Neural crest cell (in vitro differentiated cells): ENCODE measurements at regions not wholly inside any gene's neighbourhood (a gene's known extent, or its start where the extent isn't known, plus 50 kb on each side); places are given as distances from the start of the nearest gene placed in this dataset.

Experiments
- DNase-seq: peaks from one replicate; pipeline ENCODE4 v3.0.0; 2021; ENCODE audit warnings: low read depth, mixed read lengths, low spot score
- H3K27ac Mint-ChIP-seq: one replicate; pipeline ENCODE4 v1.8.0; 2021; ENCODE audit warnings: mild to moderate bottlenecking, mixed read lengths; ENCODE audit not compliant: unreplicated experiment
- H3K27me3 Mint-ChIP-seq: 2 replicates; pipeline ENCODE4 v1.8.0; 2021; ENCODE audit warnings: low read depth, mild to moderate bottlenecking, mixed read lengths
- H3K36me3 Mint-ChIP-seq: 2 replicates; pipeline ENCODE4 v1.8.0; 2021; ENCODE audit warnings: low read depth, mild to moderate bottlenecking, mixed read lengths
- H3K4me1 Mint-ChIP-seq: 2 replicates; pipeline ENCODE4 v1.8.0; 2021; ENCODE audit warnings: mixed read lengths
- H3K4me3 Mint-ChIP-seq: one replicate; pipeline ENCODE4 v1.8.0; 2021; ENCODE audit warnings: mild to moderate bottlenecking, mixed read lengths
- H3K9me3 Mint-ChIP-seq: 2 replicates; pipeline ENCODE4 v1.8.0; 2021; ENCODE audit warnings: mixed read lengths
- CTCF ChIP-seq: fragments of 200-600 bp; sonication (generic); conservative IDR thresholded peaks from 2 replicates; pipeline ENCODE4 v1.5.0; 2021; ENCODE audit warnings: antibody characterized with exemption, mild to moderate bottlenecking

- H3K9me3 Mint-ChIP-seq = no peaks in the 10 kb centered on the region
- peaks cover 52% of the 10 kb centered on the region for H3K27me3 Mint-ChIP-seq
- H3K4me1 Mint-ChIP-seq = peaks cover 5% of the 10 kb centered on the region
- no peaks in the 10 kb centered on the region for H3K36me3 Mint-ChIP-seq
- DNase-seq = no peak
- no peak overlapping the region for H3K4me3 Mint-ChIP-seq
- TF ChIP-seq CTCF = no peak
- no peak overlapping the region for H3K27ac Mint-ChIP-seq
Observed at GRCh38 chr10:114771749-114772148, 49.8 kb upstream of the FHIP2A start.
